ENCODE measurements at regions not wholly inside any gene's neighbourhood (a gene's known extent, or its start where the extent isn't known, plus 50 kb on each side); places are given as distances from the start of the nearest gene placed in this dataset.

DNA sequence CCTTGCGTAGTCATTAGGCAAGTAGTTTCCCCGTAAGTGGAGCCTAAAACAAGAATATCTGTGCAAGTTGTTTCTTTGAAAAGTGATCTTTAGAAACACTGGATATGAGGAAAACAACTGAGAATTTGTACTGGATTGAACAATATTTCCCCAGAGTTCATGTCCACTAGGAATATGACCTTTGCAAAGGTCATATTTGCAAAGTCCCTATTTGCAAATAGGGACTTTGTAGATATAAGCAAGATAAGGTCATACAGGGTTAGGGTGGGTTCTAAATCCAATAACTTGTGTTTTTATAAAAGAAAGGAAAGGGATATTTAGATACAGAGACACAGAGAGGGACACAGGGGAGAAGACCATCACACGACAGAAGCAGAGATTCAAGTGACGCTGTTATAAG, 489.2 kb upstream of the ATXN8OS start (continued):
- TF ChIP-seq, protein P1, sequence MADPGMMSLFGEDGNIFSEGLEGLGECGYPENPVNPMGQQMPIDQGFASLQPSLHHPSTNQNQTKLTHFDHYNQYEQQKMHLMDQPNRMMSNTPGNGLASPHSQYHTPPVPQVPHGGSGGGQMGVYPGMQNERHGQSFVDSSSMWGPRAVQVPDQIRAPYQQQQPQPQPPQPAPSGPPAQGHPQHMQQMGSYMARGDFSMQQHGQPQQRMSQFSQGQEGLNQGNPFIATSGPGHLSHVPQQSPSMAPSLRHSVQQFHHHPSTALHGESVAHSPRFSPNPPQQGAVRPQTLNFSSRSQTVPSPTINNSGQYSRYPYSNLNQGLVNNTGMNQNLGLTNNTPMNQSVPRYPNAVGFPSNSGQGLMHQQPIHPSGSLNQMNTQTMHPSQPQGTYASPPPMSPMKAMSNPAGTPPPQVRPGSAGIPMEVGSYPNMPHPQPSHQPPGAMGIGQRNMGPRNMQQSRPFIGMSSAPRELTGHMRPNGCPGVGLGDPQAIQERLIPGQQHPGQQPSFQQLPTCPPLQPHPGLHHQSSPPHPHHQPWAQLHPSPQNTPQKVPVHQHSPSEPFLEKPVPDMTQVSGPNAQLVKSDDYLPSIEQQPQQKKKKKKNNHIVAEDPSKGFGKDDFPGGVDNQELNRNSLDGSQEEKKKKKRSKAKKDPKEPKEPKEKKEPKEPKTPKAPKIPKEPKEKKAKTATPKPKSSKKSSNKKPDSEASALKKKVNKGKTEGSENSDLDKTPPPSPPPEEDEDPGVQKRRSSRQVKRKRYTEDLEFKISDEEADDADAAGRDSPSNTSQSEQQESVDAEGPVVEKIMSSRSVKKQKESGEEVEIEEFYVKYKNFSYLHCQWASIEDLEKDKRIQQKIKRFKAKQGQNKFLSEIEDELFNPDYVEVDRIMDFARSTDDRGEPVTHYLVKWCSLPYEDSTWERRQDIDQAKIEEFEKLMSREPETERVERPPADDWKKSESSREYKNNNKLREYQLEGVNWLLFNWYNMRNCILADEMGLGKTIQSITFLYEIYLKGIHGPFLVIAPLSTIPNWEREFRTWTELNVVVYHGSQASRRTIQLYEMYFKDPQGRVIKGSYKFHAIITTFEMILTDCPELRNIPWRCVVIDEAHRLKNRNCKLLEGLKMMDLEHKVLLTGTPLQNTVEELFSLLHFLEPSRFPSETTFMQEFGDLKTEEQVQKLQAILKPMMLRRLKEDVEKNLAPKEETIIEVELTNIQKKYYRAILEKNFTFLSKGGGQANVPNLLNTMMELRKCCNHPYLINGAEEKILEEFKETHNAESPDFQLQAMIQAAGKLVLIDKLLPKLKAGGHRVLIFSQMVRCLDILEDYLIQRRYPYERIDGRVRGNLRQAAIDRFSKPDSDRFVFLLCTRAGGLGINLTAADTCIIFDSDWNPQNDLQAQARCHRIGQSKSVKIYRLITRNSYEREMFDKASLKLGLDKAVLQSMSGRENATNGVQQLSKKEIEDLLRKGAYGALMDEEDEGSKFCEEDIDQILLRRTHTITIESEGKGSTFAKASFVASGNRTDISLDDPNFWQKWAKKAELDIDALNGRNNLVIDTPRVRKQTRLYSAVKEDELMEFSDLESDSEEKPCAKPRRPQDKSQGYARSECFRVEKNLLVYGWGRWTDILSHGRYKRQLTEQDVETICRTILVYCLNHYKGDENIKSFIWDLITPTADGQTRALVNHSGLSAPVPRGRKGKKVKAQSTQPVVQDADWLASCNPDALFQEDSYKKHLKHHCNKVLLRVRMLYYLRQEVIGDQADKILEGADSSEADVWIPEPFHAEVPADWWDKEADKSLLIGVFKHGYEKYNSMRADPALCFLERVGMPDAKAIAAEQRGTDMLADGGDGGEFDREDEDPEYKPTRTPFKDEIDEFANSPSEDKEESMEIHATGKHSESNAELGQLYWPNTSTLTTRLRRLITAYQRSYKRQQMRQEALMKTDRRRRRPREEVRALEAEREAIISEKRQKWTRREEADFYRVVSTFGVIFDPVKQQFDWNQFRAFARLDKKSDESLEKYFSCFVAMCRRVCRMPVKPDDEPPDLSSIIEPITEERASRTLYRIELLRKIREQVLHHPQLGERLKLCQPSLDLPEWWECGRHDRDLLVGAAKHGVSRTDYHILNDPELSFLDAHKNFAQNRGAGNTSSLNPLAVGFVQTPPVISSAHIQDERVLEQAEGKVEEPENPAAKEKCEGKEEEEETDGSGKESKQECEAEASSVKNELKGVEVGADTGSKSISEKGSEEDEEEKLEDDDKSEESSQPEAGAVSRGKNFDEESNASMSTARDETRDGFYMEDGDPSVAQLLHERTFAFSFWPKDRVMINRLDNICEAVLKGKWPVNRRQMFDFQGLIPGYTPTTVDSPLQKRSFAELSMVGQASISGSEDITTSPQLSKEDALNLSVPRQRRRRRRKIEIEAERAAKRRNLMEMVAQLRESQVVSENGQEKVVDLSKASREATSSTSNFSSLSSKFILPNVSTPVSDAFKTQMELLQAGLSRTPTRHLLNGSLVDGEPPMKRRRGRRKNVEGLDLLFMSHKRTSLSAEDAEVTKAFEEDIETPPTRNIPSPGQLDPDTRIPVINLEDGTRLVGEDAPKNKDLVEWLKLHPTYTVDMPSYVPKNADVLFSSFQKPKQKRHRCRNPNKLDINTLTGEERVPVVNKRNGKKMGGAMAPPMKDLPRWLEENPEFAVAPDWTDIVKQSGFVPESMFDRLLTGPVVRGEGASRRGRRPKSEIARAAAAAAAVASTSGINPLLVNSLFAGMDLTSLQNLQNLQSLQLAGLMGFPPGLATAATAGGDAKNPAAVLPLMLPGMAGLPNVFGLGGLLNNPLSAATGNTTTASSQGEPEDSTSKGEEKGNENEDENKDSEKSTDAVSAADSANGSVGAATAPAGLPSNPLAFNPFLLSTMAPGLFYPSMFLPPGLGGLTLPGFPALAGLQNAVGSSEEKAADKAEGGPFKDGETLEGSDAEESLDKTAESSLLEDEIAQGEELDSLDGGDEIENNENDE (IDR thresholded peaks at IDR 0.05; ENCODE audit: insufficient replicate concordance, low read length) = no peak

Measured in H1 (cell line).